SU-DHL-6 (cell line): ENCODE measurements at regions not wholly inside any gene's neighbourhood (a gene's known extent, or its start where the extent isn't known, plus 50 kb on each side); places are given as distances from the start of the nearest gene placed in this dataset.

Experiments
- CTCF ChIP-seq: fragments of 200-600 bp; sonication (generic); IDR thresholded peaks from one replicate; pipeline ENCODE4 v1.5.1; 2017; ENCODE audit warnings: antibody characterized with exemption, mild to moderate bottlenecking, low read length, moderate library complexity; ENCODE audit not compliant: insufficient read depth, poor library complexity, severe bottlenecking
- EZH2phosphoT487 ChIP-seq: fragments of 200-600 bp; sonication (generic), shearing (Covaris generic); conservative IDR thresholded peaks from 2 replicates; pipeline ENCODE4 v1.6.1; 2018; ENCODE audit warnings: mild to moderate bottlenecking, antibody characterized with exemption, low read length, moderate library complexity, mixed read lengths

- no peak for TF ChIP-seq CTCF
- no peak for TF ChIP-seq EZH2phosphoT487
Observed at GRCh38 chr3:167166012-167166411, 214.1 kb downstream of the ZBBX start.
